Activated naive CD8-positive, alpha-beta T cell treated with anti-CD3 and anti-CD28 coated beads, Interleukin-2, amount 50 U/mL, for 24 hours (primary cell): ENCODE measurements at regions not wholly inside any gene's neighbourhood (a gene's known extent, or its start where the extent isn't known, plus 50 kb on each side); places are given as distances from the start of the nearest gene placed in this dataset.
"Not testable (repeated sequence)": the region's sequence is repeated elsewhere in the genome, so short reads cannot be mapped to it uniquely, and the experiment has no call there.

Experiments
- ATAC-seq: fragments of 150-1000 bp; cut with Tn5 transposase; one replicate; pipeline ENCODE4 v1.10.0; 2021
- DNase-seq: peaks from one replicate; pipeline ENCODE4 v3.0.0; 2021
- H3K27ac Mint-ChIP-seq: one replicate; pipeline ENCODE4 v1.8.0; 2021; ENCODE audit warnings: mild to moderate bottlenecking, mixed read lengths
- H3K27me3 Mint-ChIP-seq: one replicate; pipeline ENCODE4 v1.8.0; 2021; ENCODE audit warnings: mixed read lengths
- H3K36me3 Mint-ChIP-seq: one replicate; pipeline ENCODE4 v1.8.0; 2021; ENCODE audit warnings: low read depth, mixed read lengths
- H3K4me1 Mint-ChIP-seq: one replicate; pipeline ENCODE4 v1.8.0; 2021; ENCODE audit warnings: mixed read lengths
- H3K4me3 Mint-ChIP-seq: one replicate; pipeline ENCODE4 v1.8.0; 2021; ENCODE audit warnings: mild to moderate bottlenecking, moderate library complexity, mixed read lengths
- H3K9me3 Mint-ChIP-seq: one replicate; pipeline ENCODE4 v1.8.0; 2021; ENCODE audit warnings: mixed read lengths

GRCh38 chr2:205862761-205863160, 180.5 kb downstream of the NRP2 start:
- not testable (repeated sequence) for H3K36me3 Mint-ChIP-seq, DNase-seq, H3K4me3 Mint-ChIP-seq, H3K9me3 Mint-ChIP-seq, H3K27ac Mint-ChIP-seq, ATAC-seq, H3K4me1 Mint-ChIP-seq
- H3K27me3 Mint-ChIP-seq = peaks cover 29% of the 10 kb centered on the region

DNA sequence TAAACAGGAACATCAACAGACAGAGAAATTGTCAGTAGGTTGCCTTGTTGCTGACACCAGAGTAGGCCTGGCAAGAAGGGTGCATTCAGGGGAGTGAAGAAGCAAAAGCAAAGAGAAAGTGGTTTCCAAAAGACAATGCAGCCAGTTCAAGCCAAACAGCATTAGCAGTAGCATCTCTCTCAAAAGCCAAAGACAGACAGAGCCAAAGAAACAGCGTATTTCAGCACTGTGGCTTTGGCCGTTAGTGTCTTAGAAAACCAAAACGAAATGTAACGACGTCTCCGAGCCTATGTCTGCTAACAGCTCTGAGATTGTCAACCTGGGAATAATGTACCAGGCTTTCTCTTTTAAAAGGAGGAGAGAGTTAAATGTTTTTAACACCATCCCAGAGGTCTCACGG, 178.6 kb downstream of the NRP2 start:
- ATAC-seq = no peak
- H3K27ac Mint-ChIP-seq = no peak overlapping the region
- DNase-seq = no peak
- H3K9me3 Mint-ChIP-seq = no peaks in the 10 kb centered on the region
- no peaks in the 10 kb centered on the region for H3K36me3 Mint-ChIP-seq
- H3K4me1 Mint-ChIP-seq = no peaks in the 10 kb centered on the region
- H3K4me3 Mint-ChIP-seq = no peak overlapping the region
- H3K27me3 Mint-ChIP-seq = peaks cover 21% of the 10 kb centered on the region

GRCh38 chr2:205860181-205860580, 177.9 kb downstream of the NRP2 start:
- Mint-ChIP-seq H3K9me3 (no peaks in the 10 kb centered on the region), H3K27ac (no peak overlapping the region), H3K4me1 (no peaks in the 10 kb centered on the region), H3K4me3 (no peak overlapping the region), H3K27me3 (peaks cover 16% of the 10 kb centered on the region), H3K36me3 (no peaks in the 10 kb centered on the region)
- no peak for DNase-seq
- no peak for ATAC-seq

DNA sequence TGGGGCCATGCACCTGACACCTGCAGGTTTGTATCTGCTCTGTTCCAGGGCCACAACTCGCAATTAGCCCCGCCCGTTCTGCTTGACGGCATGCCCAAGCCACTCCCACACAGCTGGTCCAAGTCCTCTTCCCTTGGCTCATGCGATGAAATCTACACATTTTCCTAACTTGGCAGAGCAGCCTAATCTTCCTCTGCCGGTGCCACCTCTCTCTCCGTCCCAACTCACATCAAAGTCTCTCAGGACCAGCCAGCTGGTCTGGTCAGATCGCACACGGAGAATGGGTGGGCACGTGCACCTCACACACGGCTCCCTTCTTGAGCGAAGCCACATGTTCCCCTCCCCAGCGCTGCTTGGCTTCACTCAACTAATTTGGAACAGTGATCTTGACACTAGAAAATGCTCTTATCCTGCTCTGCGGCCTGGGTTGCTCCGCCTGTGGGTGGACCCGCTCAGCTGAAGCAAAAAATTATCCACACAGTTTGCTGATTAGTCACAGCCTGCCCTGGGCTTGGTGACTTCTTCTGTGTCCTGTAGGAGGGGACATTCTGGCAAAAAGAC, 176.7 kb downstream of the NRP2 start:
- ATAC-seq (no peak), DNase-seq (no peak)
- Mint-ChIP-seq H3K27ac (no peak overlapping the region), H3K27me3 (peaks cover 14% of the 10 kb centered on the region), H3K9me3 (no peaks in the 10 kb centered on the region), H3K36me3 (no peaks in the 10 kb centered on the region), H3K4me3 (no peak overlapping the region), H3K4me1 (no peaks in the 10 kb centered on the region)

GRCh38 chr2:205858275-205858674, 176.0 kb downstream of the NRP2 start:
- H3K9me3 Mint-ChIP-seq = no peaks in the 10 kb centered on the region
- peaks cover 12% of the 10 kb centered on the region for H3K27me3 Mint-ChIP-seq
- no peak overlapping the region for H3K27ac Mint-ChIP-seq
- no peaks in the 10 kb centered on the region for H3K36me3 Mint-ChIP-seq
- no peak for DNase-seq
- H3K4me3 Mint-ChIP-seq = no peak overlapping the region
- ATAC-seq = no peak
- H3K4me1 Mint-ChIP-seq = no peaks in the 10 kb centered on the region

DNA sequence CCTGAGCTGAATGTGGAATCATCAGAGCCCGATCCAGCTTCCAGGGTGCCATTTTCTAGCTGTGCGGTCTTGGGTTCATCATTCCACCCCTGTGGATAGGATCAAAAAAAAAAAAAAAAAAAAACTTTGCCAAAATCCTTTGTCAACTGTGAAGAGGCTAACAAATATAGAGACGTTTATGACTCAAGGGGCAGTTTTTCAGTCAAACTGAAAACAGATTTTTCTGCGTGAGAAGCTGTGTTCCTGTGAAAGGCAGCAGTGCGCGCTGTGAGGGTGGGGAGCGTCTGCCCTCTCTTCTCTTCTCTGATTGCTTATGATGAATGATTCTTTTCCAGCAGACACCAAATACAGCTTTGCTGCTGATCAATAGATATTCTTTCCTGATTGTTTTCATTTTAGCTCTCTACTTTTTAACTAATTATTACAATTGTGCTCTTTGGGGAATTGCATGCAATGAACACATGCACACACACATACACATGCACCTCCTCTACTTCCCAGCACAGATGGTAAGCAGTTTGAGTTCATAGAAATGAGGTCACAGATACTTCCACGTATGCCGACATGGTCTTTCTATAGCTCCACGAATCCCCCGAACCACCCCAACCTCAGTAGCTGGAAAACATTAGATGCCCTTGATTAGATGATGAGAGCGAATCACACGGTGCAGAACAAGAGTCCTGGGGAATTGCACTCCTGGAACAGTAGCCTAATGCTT, 175.4 kb downstream of the NRP2 start:
- Mint-ChIP-seq H3K4me1 (no peaks in the 10 kb centered on the region), H3K27ac (no peak overlapping the region), H3K27me3 (peaks cover 11% of the 10 kb centered on the region), H3K36me3 (no peaks in the 10 kb centered on the region), H3K4me3 (no peak overlapping the region), H3K9me3 (no peaks in the 10 kb centered on the region)
- ATAC-seq (no peak), DNase-seq (no peak)

GRCh38 chr2:205852457-205852856, 170.2 kb downstream of the NRP2 start:
- H3K27ac Mint-ChIP-seq = no peak overlapping the region
- no peak overlapping the region for H3K4me3 Mint-ChIP-seq
- ATAC-seq = no peak
- H3K9me3 Mint-ChIP-seq = no peaks in the 10 kb centered on the region
- DNase-seq = no peak
- no peaks in the 10 kb centered on the region for H3K4me1 Mint-ChIP-seq
- no peaks in the 10 kb centered on the region for H3K36me3 Mint-ChIP-seq
- peaks cover 4% of the 10 kb centered on the region for H3K27me3 Mint-ChIP-seq

DNA sequence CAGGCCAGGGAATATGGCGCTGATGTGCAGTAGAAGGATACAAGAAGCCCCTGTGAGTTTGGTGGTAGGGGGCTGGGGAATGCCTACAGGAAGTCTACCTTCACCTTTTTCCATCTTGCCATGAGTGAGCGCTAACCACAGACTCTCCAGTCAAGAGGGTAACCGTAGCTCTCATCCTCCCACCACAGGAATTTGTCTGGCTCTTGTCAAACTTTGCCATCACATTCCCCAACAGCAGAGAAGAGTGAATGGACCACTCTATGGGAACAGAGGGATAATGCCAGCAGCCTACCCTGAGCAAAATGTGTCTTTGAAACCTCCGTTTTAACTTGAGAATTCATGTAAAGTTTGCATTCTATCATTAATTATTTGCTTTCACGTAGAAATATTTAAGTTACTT, 168.3 kb downstream of the NRP2 start:
- H3K9me3 Mint-ChIP-seq = no peaks in the 10 kb centered on the region
- H3K27ac Mint-ChIP-seq = no peak overlapping the region
- H3K27me3 Mint-ChIP-seq = peaks cover 4% of the 10 kb centered on the region
- no peaks in the 10 kb centered on the region for H3K36me3 Mint-ChIP-seq
- no peak for ATAC-seq
- no peaks in the 10 kb centered on the region for H3K4me1 Mint-ChIP-seq
- H3K4me3 Mint-ChIP-seq = no peak overlapping the region
- DNase-seq = no peak

- Mint-ChIP-seq H3K4me1 (no peaks in the 10 kb centered on the region), H3K27ac (no peak overlapping the region), H3K36me3 (no peaks in the 10 kb centered on the region), H3K27me3 (peaks cover 4% of the 10 kb centered on the region), H3K4me3 (no peak overlapping the region), H3K9me3 (no peaks in the 10 kb centered on the region)
- ATAC-seq (no peak), DNase-seq (no peak)
Measured at GRCh38 chr2:205850132-205850531, 167.8 kb downstream of the NRP2 start.

DNA sequence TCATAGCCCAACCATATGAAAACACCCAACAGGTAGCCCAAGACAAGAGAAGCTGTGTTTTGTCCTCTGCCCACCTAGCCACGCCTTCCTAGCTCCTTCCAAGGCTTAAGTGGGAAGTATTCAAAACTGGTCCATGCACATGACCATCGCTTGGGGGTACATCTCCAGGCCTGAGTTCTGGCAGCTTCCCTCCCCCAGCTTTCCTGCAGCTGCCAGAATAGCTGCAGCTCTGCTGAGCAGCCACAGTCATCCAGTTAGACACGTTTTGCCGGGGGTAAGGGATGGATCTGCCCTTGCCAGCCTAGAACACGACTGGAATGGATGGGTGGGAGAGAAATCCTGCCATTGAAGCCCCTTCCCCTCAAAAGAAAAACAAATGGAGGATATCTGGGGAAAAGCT, 166.8 kb downstream of the NRP2 start:
- H3K27me3 Mint-ChIP-seq = peaks cover 4% of the 10 kb centered on the region
- no peaks in the 10 kb centered on the region for H3K9me3 Mint-ChIP-seq
- no peak for DNase-seq
- no peak for ATAC-seq
- no peak overlapping the region for H3K27ac Mint-ChIP-seq
- no peaks in the 10 kb centered on the region for H3K36me3 Mint-ChIP-seq
- no peak overlapping the region for H3K4me3 Mint-ChIP-seq
- no peaks in the 10 kb centered on the region for H3K4me1 Mint-ChIP-seq

DNA sequence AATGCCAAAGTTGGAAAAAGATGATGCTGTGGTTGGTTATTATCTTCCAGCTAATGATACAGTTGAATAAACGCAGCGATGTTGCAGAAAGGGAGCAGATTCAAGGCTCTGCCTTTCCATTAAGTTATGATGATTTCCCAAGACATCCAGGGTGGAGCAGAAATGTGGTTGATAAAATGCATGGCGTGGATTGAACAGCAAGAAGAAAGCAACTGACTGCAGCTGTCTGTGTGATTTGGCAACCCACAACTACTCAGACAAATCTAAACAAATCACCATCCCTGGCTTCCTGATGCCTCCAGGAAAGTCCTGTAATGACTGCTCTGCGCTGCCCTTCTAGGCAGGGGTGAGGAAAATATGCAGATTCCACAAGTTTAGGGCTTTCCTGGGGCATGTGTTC, 166.3 kb downstream of the NRP2 start:
- Mint-ChIP-seq H3K27ac (no peak overlapping the region), H3K9me3 (no peaks in the 10 kb centered on the region), H3K4me1 (no peaks in the 10 kb centered on the region), H3K36me3 (no peaks in the 10 kb centered on the region), H3K27me3 (peaks cover 4% of the 10 kb centered on the region), H3K4me3 (no peak overlapping the region)
- DNase-seq = no peak
- no peak for ATAC-seq
